ENCODE measurements at regions not wholly inside any gene's neighbourhood (a gene's known extent, or its start where the extent isn't known, plus 50 kb on each side); places are given as distances from the start of the nearest gene placed in this dataset.

DNA sequence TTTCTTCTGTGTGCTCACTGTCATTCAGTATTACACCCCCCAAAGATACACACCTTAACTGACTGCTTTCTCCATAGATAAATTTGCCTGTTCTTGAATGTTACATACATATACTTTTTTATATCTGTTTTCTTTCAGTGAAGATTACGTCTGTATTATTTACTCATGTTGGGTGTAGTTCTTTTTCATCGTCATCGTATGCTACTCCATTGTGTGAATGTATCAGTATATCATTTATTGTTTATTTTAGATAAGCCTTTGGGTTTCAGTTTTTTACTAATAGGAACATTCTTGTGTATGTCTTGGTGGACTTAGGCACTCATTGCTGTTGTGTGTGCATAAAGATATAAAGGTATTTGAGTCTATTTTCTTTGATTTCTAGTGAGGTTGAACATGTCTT is 64.4 kb downstream of the SEPTIN7 start (continued):
- TF ChIP-seq, protein P1, sequence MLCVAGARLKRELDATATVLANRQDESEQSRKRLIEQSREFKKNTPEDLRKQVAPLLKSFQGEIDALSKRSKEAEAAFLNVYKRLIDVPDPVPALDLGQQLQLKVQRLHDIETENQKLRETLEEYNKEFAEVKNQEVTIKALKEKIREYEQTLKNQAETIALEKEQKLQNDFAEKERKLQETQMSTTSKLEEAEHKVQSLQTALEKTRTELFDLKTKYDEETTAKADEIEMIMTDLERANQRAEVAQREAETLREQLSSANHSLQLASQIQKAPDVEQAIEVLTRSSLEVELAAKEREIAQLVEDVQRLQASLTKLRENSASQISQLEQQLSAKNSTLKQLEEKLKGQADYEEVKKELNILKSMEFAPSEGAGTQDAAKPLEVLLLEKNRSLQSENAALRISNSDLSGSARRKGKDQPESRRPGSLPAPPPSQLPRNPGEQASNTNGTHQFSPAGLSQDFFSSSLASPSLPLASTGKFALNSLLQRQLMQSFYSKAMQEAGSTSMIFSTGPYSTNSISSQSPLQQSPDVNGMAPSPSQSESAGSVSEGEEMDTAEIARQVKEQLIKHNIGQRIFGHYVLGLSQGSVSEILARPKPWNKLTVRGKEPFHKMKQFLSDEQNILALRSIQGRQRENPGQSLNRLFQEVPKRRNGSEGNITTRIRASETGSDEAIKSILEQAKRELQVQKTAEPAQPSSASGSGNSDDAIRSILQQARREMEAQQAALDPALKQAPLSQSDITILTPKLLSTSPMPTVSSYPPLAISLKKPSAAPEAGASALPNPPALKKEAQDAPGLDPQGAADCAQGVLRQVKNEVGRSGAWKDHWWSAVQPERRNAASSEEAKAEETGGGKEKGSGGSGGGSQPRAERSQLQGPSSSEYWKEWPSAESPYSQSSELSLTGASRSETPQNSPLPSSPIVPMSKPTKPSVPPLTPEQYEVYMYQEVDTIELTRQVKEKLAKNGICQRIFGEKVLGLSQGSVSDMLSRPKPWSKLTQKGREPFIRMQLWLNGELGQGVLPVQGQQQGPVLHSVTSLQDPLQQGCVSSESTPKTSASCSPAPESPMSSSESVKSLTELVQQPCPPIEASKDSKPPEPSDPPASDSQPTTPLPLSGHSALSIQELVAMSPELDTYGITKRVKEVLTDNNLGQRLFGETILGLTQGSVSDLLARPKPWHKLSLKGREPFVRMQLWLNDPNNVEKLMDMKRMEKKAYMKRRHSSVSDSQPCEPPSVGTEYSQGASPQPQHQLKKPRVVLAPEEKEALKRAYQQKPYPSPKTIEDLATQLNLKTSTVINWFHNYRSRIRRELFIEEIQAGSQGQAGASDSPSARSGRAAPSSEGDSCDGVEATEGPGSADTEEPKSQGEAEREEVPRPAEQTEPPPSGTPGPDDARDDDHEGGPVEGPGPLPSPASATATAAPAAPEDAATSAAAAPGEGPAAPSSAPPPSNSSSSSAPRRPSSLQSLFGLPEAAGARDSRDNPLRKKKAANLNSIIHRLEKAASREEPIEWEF (IDR thresholded peaks at IDR 0.05; ENCODE audit: insufficient replicate concordance, low read depth, low read length) = no peak
- TF ChIP-seq, protein P2, sequence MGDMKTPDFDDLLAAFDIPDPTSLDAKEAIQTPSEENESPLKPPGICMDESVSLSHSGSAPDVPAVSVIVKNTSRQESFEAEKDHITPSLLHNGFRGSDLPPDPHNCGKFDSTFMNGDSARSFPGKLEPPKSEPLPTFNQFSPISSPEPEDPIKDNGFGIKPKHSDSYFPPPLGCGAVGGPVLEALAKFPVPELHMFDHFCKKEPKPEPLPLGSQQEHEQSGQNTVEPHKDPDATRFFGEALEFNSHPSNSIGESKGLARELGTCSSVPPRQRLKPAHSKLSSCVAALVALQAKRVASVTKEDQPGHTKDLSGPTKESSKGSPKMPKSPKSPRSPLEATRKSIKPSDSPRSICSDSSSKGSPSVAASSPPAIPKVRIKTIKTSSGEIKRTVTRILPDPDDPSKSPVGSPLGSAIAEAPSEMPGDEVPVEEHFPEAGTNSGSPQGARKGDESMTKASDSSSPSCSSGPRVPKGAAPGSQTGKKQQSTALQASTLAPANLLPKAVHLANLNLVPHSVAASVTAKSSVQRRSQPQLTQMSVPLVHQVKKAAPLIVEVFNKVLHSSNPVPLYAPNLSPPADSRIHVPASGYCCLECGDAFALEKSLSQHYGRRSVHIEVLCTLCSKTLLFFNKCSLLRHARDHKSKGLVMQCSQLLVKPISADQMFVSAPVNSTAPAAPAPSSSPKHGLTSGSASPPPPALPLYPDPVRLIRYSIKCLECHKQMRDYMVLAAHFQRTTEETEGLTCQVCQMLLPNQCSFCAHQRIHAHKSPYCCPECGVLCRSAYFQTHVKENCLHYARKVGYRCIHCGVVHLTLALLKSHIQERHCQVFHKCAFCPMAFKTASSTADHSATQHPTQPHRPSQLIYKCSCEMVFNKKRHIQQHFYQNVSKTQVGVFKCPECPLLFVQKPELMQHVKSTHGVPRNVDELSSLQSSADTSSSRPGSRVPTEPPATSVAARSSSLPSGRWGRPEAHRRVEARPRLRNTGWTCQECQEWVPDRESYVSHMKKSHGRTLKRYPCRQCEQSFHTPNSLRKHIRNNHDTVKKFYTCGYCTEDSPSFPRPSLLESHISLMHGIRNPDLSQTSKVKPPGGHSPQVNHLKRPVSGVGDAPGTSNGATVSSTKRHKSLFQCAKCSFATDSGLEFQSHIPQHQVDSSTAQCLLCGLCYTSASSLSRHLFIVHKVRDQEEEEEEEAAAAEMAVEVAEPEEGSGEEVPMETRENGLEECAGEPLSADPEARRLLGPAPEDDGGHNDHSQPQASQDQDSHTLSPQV (IDR thresholded peaks at IDR 0.05) = no peak
- TF ChIP-seq STAT1 (conservative IDR thresholded peaks at IDR 0.05) (no peak), PAX8 (IDR thresholded peaks at IDR 0.05) (no peak)
